Esophagus muscularis mucosa (tissue), 4 donors: ENCODE measurements at regions not wholly inside any gene's neighbourhood (a gene's known extent, or its start where the extent isn't known, plus 50 kb on each side); places are given as distances from the start of the nearest gene placed in this dataset.

Experiments used
- EP300 ChIP-seq: sonication (generic); formaldehyde crosslinking; IDR thresholded peaks from one replicate; pipeline ENCODE4 v1.6.1; 2017; ENCODE audit warnings: antibody characterized with exemption
- POLR2A ChIP-seq: fragments of 450-650 bp; IDR thresholded peaks from one replicate; pipeline ENCODE4 v1.6.1; 2017; ENCODE audit warnings: antibody characterized with exemption, moderate library complexity, mild to moderate bottlenecking, low read depth
- POLR2AphosphoS5 ChIP-seq, 2 donors: sonication (generic); formaldehyde crosslinking; IDR thresholded peaks; one replicate each; pipeline ENCODE4 v1.6.1; 2017; ENCODE audit warnings: antibody characterized with exemption in 2 of 2
- TF ChIP-seq, protein P1 (sequence below), 3 experiments: fragments of 200-600 bp in 2 of 3; fragments of 450-650 bp in 1 of 3; sonication (generic) in 2 of 3; IDR thresholded peaks; one replicate each; pipeline ENCODE4 v1.5.1; 2017 to 2019; ENCODE audit warnings: antibody characterized with exemption in 3 of 3, mild to moderate bottlenecking in 2 of 3, moderate library complexity in 1 of 3

DNA sequence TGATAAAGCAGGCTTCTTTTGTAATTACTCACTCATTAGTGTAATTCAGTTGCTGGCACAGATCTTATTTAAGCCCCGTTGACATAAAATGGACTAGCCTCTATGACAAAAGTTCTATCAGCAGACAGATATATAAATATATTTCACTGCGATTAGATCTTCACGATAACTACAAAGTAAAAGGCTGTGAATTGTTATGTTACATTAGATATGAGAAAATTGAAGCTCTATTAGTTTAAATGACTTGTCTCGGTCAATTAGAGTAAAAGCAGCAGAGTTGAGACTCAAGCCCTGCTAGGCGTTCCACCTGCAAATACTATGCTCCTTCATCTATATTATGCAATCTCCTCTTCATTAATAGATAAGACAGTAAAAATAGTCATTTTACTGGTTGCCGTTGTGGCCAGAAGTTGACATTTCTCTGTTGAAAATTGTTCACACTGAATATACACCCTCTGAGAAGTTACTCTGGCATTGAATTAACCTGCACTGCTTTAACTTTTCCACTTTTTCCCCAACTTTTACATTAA lies 136.7 kb downstream of the DKK1 start:
- TF ChIP-seq POLR2AphosphoS5 (IDR thresholded peaks at IDR 0.05) (no peak), POLR2A (no peak), EP300 (no peak)
- TF ChIP-seq, protein P1, sequence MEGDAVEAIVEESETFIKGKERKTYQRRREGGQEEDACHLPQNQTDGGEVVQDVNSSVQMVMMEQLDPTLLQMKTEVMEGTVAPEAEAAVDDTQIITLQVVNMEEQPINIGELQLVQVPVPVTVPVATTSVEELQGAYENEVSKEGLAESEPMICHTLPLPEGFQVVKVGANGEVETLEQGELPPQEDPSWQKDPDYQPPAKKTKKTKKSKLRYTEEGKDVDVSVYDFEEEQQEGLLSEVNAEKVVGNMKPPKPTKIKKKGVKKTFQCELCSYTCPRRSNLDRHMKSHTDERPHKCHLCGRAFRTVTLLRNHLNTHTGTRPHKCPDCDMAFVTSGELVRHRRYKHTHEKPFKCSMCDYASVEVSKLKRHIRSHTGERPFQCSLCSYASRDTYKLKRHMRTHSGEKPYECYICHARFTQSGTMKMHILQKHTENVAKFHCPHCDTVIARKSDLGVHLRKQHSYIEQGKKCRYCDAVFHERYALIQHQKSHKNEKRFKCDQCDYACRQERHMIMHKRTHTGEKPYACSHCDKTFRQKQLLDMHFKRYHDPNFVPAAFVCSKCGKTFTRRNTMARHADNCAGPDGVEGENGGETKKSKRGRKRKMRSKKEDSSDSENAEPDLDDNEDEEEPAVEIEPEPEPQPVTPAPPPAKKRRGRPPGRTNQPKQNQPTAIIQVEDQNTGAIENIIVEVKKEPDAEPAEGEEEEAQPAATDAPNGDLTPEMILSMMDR (IDR thresholded peaks at IDR 0.05), result no peak
